ACHN (cell line): ENCODE measurements at regions not wholly inside any gene's neighbourhood (a gene's known extent, or its start where the extent isn't known, plus 50 kb on each side); places are given as distances from the start of the nearest gene placed in this dataset.

Experiments used
- DNase-seq: peaks from one replicate; pipeline ENCODE4 v3.0.0-alpha.2; 2015
- in situ Hi-C: cut with HindIII; loops from 2 replicates; pipeline ENCODE4 v1.10.0; 2017; ENCODE audit warnings: low sequenced_read_pairs, low pct_ligation_motif_present, low pct_unique_long_range_greater_than_20kb

DNA sequence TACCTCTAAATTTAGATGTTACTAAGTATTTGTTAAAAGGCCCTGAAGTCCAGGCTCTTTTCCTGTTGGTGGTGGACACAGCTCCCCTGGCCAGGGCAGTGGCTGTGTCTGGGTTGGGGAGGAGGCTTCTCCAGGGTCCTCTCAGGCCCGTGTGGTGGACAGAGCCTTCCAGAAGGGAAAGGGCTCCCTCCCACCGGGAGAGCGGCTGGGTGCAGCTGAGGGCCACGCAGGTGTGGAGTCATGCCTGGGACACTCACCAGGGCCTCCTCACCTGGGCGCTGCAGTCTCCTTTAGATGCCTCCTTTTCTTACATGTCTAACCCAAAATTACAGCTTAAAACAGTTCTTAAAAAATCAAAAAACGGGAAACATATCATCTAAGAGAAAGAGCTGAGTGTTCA lies 128.2 kb upstream of the TCERG1L start:
- in situ Hi-C loops: no loop called here
- no peak for DNase-seq

DNA sequence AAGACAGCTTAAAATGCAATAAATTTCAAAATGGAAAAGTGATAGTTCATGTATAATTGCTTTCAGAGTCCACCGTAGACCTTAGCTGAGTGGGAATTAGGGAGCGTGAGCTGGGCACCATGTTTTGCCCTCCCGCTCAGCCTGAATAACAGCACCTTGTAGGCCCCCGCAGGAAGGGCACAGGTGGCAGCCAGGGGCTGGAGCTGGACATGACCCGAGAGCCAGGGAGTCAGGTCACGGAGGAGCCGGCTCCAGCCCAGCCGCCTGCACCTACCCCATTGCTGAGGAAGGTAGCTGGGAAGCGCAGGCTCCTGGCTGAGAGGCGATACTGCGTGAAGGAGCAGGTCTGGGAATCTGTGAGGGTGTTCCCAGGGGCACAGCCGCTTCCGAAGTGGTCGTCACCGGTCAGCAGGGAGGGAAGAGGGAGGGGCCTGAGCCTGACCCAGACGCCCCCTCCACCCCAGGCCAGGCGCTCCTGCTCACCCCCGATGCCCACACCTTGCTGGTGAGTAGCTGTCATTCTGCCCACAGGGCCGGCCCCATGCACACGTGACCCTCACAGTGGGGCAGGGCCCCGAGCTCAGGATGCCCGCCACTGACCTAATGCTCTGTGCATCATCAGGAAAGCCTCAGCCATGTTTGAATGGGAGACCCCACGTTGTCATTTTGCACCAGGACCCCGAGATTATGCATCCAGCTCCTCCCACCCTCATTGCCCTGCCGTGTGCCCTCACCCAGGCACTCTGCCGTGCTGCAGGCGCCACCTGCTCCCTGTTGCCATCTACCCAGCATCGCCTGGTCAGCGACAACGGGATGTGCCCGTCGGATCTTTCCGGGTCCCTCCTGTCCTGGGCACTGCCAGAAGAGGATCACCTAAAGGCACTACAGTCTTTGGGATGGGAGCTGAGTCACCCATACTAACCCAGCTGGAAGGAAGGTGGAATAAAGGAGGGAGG lies 129.2 kb upstream of the TCERG1L start:
- no peak for DNase-seq
- in situ Hi-C loops: no loop called here

DNA sequence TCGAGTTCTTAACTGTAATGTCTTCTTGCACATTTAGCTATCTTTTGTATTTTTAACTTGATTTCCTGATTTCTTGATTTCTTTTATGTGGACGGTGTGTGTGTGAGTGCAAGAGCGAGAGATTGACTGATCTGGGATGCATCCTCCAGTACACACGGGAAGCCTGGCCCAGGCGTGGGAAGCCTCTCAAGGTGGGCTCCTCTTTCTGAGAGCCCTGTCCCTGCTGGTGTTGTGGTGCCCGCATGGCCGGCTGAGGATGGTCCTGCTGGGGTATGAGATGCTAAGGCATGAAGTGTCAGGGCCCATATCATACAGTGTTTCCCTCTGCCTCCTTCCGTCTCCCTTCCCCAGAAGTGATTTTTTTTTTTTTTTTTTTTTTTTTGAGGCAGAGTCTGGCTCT lies 130.8 kb upstream of the TCERG1L start:
- in situ Hi-C loops: no loop called here

DNA sequence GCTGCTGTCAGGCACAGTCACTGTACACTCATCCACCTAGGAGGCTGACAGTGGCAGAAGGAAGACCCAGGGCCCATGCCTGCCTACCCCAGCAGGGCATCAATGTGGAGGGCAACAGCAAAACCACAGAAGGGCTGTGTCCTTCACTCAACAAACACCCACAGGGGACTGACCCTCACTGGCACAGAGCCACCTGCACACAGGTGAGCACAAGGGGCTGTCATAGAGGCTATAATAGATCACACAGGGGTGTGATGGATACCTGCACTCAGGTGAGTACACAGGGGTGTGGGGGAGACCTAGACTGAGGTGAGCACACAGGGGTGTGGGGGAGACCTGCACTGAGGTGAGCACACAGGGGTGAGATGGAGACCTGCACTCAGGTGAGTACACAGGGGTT lies 132.8 kb upstream of the TCERG1L start:
- DNase-seq: no peak
- in situ Hi-C loops: no loop called here

More for the DNA sequence above, 130.8 kb upstream of the TCERG1L start:
- DNase-seq: no peak

DNA sequence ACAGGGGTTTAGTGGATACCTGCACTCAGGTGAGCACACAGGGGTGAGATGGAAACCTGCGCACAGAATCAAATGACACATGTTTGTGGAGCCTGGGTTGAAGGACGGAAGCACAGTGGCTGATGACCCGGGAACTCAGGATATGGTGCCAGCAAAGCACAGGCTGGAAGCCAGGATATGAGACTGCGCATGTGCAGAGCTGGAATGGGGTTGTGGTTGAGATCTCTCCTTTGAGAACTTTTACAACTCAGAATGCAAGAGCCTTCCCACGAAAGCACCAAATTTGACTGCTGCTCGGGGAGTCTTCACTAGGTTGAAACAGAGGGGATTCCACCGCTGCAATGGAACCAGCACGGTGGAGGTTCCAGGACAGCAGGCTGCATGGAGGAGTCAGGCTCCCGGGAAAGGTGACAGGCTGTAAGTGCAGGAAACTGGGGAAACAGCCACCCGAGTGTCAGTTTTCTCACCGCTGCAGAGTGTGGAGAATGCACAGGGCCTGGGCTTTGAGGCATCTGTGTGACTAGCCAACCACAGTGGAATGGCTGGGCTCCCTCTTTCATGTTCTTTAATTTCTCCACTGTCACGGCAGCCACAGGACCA lies 133.4 kb upstream of the TCERG1L start:
- in situ Hi-C loops: no loop called here
- DNase-seq: no peak

DNA sequence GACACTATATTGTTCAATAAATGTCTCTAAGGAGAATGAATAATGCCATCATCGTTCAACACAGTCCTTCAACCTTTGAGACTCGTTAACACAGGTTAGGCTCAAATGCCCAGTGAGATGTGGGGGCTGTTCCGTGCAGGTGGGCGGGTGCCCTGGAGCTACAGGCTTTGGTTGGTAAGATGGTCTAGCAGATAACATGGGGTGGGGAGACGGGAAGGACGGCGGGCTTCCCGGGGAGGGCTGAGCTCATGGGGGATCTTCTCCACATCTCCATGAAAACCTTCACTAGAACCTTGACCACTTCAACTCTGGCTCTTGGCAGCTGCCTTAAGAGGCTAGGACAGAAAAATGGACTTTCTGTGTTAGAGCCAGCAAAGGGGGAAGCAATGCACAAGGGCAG lies 134.1 kb upstream of the TCERG1L start:
- in situ Hi-C loops: no loop called here
- DNase-seq: no peak

DNA sequence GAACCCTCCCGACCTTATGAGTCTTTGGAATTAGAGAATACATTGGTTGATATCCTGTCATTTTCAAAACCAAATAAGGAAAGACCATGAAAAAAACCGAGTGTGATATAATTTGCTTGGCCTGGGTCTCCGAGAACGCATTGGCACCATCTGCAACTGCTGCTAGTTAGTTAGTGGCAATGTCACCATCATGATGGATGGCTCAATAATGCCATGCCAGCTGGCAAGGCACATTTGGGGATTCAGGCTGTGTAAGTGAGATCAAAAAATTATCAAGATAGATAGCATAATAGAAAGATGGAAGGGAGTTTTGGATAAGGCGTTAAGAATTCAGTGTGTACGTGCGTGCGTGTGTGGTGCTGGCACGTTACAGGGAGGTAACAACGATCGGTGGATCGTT lies 134.7 kb upstream of the TCERG1L start:
- in situ Hi-C loops: no loop called here

DNA sequence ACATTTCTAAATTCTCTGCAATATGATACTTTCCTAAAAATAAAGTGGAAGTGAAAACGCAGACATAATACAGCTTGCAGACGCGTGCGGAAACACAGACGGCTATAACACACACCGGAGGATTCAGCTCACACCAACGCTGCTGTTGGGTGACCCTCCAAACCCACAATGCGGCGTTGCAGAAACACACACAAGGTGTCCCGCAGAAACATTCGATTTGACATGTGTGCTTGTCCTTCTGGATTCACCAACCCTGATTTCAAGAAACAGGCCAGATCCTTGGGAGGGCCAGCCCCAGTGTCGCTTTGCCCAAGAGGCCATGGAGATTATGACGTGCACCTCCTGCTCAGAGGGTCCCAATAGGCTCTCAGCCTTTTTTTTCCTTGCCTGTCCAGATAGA lies 136.7 kb upstream of the TCERG1L start:
- in situ Hi-C loops: no loop called here
- no peak for DNase-seq

More for the DNA sequence above, 134.7 kb upstream of the TCERG1L start:
- no peak for DNase-seq

DNA sequence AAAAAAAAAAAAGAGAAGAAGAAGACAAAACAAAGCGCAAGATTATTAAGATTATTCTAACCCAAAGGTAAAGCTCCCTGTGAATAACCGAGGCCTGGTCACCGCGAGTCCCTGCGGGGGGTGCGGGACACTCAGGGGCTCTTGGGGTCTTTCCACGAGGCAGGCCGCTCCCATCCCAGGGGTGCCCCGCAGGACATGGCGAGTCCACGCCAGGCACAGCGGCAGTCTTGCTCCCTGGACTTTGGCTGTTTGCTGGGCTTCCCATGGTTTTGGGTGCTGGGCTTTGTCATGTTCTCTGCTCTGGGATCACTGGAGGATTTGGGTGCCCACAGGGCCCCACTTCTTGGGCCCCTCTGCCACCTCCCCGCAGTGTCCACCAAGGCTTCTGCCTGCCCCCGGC lies 137.4 kb upstream of the TCERG1L start:
- in situ Hi-C loops: no loop called here
- no peak for DNase-seq

DNA sequence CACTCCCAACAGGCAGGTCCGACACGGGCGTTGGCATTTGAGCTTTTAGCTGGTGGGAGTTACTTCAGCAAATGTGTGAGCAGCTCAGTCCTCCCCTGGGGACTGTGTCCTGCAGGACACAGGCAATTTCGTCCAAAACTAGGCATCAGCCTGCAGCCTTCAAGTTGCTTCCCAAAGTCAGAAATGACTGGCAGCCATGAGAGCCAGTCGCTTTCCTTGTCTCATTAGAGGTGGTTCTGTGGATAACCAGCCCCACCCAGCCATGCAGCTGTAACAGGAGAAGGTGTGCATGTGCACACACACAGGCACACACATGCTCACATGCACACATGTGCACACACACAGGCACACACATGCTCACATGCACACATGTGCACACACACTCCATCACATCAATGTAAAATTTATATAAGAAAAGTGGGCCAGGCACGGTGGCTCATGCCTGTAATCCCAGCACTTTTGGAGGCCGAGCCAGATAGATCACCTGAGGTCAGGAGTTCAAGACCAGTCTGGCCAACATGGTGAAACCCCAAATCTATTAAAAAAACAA lies 138.8 kb upstream of the TCERG1L start:
- in situ Hi-C loops: no loop called here

DNA sequence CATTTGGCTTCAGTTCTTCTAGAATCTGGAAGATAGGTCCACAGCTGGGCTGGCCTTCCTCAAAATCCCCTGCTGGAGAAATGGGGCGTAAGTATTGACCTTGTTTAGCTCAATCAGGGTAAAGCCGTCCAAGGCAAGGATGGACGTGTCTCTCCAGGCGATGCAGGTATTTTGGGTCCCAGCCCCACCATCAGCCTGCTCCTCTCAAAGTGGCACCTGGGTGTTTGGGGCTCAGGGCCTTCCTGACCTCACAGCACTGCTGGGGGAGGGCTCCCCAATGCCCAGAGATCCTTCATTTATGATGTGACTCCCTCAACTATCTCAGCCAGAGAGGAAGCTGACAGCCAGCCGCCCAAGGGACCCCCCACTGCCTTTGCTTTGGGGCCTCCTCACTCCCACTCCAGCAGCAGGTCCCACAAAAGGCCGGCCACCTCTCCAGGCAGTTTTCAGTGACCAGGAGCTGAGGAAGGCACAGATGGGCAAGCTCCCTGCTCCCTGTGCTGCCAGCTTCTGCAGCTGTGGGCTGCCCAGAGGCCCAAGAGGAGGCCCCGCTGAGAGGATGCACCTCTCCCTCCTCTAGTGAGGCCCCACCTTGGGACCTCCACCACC lies 140.0 kb upstream of the TCERG1L start:
- no peak for DNase-seq
- in situ Hi-C loops: no loop called here

More for the DNA sequence above, 138.8 kb upstream of the TCERG1L start:
- no peak for DNase-seq

DNA sequence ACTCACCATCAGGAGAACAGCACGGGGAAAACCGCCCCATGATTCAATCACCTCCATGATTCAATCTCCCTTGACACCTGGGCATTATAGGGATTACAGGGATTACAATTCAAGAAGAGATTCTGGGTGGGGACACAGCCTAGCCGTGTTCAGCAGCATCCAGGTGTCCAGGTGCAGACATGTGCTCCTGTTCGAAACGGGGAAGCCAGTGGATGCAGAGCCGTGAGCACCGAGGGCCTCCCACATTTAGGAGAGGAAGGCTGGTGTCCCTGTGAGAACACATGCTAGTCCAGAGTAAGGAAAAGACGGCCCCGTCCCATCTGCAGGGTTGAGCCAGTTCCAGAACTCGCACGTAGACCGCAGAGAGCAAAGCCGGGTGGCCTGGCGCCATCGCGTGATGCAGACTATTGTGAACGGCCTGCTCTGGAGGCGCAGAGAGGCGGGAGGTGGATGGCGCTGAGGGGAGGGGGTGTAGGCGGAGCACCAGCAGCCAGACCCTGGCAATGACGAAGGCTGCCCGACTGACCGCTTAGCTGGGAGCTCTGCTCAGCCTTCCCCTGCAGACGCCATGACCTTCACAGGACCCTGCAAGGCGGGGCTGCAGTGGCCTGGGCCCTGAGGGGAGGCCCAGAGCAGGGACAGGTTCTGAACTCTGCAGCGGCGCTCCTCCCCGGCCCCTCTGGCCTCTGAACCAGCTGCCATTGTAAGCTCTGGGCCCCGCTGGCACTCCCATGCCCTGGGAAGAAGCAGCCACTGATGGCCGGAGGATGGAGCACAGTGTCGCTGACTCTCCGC lies 141.6 kb upstream of the TCERG1L start:
- no peak for DNase-seq
- in situ Hi-C loops: no loop called here

DNA sequence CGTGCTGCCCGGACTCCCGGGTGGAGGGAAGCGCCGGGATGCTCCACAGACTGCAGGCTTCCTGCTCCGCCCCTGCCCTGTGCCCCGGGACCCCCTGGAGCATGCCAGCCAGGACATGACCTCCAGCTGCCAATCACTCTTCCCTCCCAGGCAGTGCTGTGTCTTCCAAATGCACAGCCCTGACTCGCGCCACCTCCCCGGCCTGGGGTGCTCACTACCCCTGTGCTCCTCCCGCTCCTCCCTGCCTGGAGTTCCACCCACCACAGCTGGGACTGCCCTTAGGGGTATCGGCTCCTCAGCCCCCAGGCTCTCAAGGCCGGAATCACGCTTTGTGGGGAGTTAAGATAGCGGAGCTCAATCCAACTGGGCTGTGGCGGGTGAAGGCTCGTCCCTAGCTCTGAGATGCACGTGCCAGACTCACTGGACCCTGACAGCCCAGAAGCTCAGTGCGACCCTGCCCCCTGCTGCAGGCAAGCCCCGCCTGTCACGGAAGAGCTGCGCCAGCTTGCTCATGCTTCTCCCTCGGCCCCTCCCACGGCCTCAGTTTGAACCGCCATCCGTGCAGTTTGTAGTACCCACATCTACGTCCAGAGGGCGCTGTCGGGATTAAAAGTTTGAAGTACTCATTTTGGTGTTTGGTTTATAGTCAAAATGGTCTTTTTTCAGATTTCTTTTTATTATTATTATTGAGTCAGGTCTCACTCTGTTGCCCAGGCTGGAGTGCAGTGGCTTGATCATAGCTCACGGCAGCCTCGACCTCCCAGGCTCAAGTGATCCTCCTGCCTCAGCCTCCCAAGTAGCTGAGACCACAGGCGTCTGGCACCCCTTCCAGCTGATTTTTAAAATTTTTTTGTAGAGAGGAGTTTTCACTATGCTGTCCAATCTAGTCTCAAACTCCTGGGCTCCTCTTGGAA lies 142.5 kb upstream of the TCERG1L start:
- in situ Hi-C loops: no loop called here
- DNase-seq: peak; percentile 6

DNA sequence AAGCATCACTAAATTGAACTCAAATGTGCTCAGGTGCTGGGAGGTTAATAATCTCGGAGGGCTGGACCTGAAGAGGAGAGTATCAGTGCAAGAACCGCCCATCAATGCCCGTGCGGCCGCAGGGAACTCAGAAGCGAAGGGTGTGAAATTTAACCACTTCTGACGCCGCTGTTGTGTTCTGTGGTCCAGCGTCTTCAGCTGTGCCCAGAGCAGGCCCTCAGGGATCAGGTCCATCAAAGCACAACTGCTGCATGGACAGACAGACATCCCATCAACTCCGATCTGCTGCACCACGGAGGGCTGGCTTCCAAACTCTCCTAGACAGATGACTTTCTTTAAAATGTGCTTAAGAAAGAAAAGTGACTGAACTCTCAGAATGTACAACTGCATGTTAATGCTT lies 144.9 kb upstream of the TCERG1L start:
- no peak for DNase-seq
- in situ Hi-C loops: no loop called here

DNA sequence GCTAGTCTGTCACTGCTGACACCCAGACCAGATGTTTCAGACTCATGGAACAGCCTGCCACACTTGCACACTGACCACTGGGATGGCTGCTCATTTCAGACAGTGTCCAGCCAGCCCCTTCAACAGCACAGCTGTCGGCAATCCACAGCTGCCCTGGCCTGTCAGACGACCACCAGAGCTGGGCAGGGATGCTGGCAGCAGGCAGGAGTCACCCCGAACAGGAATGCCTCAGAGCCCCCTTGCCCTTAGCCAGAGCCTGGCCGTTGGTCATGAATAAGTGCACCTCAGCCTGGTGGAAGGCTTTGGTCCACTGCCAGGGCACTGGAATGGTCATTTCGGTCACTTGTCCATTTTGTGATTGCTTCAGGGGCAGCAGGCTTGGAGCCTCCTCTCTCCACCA lies 149.6 kb upstream of the TCERG1L start:
- in situ Hi-C loops: no loop called here
- no peak for DNase-seq

DNA sequence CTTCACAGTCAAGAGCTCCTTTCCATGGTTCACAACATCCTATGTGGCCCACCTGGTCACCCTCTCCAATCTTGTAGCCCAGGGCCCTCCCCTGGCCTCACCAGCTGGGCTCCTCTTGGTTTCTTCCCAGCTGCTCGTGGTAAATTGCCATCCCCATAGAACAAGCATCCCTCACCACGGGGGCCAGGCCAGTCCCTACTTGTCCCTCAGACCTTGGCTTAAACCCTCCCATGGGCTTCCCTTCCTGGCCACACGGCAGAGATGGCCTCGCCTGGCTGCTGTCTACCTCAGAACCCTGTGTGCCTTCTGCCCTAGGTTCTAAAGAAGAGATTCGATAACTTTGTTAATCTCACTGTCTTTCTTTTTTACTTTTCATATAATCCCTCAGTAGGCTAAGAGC lies 153.3 kb upstream of the TCERG1L start:
- in situ Hi-C loops: no loop called here
- DNase-seq: no peak

DNA sequence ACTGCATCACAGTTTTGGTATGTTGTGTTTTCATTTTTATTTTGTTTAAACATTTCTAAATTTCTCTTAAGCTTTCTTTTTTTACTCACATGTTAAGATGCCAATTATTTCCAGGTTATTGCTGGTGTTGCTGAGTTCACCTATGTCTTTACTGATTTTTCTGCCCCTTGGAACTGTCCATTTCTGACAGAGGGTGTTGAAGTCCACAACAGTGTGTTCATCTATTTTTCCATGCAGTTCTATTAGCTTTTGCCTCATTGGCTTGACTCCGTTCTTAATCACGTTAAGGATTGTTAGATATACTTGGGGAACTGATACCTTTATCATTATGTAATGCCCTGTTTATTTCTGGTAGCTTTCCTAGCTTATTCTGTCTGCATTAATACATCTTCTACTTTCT lies 158.0 kb upstream of the TCERG1L start:
- DNase-seq: no peak
- in situ Hi-C loops: no loop called here

DNA sequence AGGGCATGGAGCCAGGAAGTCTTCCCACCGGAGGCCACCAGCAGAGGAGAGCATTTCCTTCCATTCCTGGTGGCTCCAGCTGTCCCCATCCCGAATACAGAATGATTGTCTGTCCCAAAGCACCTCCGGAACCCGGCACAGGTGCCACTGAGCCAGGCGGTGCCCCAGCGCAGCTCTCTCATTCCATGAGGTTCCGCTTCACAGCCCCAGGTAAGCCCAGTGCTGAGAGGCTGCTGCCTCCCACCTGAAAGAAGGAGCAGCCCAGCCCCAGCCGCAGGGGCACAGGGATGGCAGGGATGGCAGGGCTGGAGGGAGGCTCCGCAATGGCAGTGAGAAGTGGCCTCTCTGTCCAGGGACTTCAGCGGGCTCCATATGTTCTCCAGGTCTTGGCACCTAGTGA lies 162.1 kb upstream of the TCERG1L start:
- in situ Hi-C loops: no loop called here
- no peak for DNase-seq
